Common myeloid progenitor, CD34-positive (primary cell): ENCODE measurements at regions not wholly inside any gene's neighbourhood (a gene's known extent, or its start where the extent isn't known, plus 50 kb on each side); places are given as distances from the start of the nearest gene placed in this dataset.

ENCODE experiments used
- CTCF ChIA-PET: fragments of 350-600 bp; sonication (Branson Sonifier 250); formaldehyde crosslinking; loops from one replicate; lab custom pipeline; 2021; ENCODE audit warnings: antibody characterized with exemption; lab: Charles Lee
- POLR2A ChIA-PET: fragments of 350-600 bp; sonication (Branson Sonifier 250); formaldehyde crosslinking; loops from one replicate; lab custom pipeline; 2021; ENCODE audit warnings: antibody characterized with exemption; lab: Charles Lee
- DNase-seq, 3 donors: peaks; one replicate each; pipeline versions ENCODE4 v3.0.0 to v3.0.0-alpha.2; 2013
- H3K27ac ChIP-seq, 2 experiments: 1 replicate in 1 of 2; 2 replicates in 1 of 2; pipeline ENCODE4 v1.7.0; 2013; ENCODE audit warnings: inconsistent platforms in 2 of 2, low read length in 2 of 2, mild to moderate bottlenecking in 2 of 2, low read depth in 1 of 2, moderate library complexity in 1 of 2; ENCODE audit not compliant: severe bottlenecking in 2 of 2, insufficient read depth in 1 of 2, poor library complexity in 1 of 2
- H3K27me3 ChIP-seq, 5 experiments: replicated peaks in 2 of 5; 1 replicate in 3 of 5; 2 replicates in 2 of 5; pipeline versions ENCODE4 v1.6.1 to v1.7.0; 2013; ENCODE audit warnings: low read length in 4 of 5, mild to moderate bottlenecking in 2 of 5, moderate library complexity in 2 of 5, inconsistent platforms in 1 of 5; ENCODE audit not compliant: insufficient read depth in 5 of 5, control insufficient read depth in 4 of 5
- H3K36me3 ChIP-seq, 4 experiments: 1 replicate in 2 of 4; 2 replicates in 2 of 4; pipeline versions ENCODE4 v1.6.1 to v1.7.0; 2013; ENCODE audit warnings: low read length in 3 of 4, control low read depth in 1 of 4, mild to moderate bottlenecking in 1 of 4; ENCODE audit not compliant: control insufficient read depth in 4 of 4, insufficient read depth in 4 of 4
- H3K4me1 ChIP-seq, 4 experiments: 1 replicate in 3 of 4; 2 replicates in 1 of 4; pipeline versions ENCODE4 v1.6.1 to v1.7.1; 2013; ENCODE audit warnings: low read length in 3 of 4, mild to moderate bottlenecking in 3 of 4, control low read depth in 1 of 4, inconsistent platforms in 1 of 4, moderate library complexity in 1 of 4; ENCODE audit not compliant: control insufficient read depth in 4 of 4, insufficient read depth in 4 of 4; ENCODE audit errors: control extremely low read depth in 1 of 4
- H3K4me3 ChIP-seq, 7 experiments: 1 replicate in 4 of 7; 2 replicates in 3 of 7; pipeline versions ENCODE4 v1.5.1 to v1.7.0; 2013; ENCODE audit warnings: mild to moderate bottlenecking in 7 of 7, low read length in 6 of 7, moderate library complexity in 6 of 7, inconsistent platforms in 2 of 7, low read depth in 2 of 7, control low read depth in 1 of 7; ENCODE audit not compliant: insufficient read depth in 4 of 7, control insufficient read depth in 1 of 7; ENCODE audit errors: extremely low read depth in 1 of 7
- H3K9me3 ChIP-seq, 5 experiments: 1 replicate in 4 of 5; 2 replicates in 1 of 5; pipeline versions ENCODE4 v1.6.1 to v1.7.1; 2013; ENCODE audit warnings: low read length in 4 of 5, mild to moderate bottlenecking in 2 of 5, inconsistent platforms in 1 of 5, low read depth in 1 of 5, moderate library complexity in 1 of 5; ENCODE audit not compliant: control insufficient read depth in 4 of 5, insufficient read depth in 2 of 5; ENCODE audit errors: control extremely low read depth in 1 of 5
- WGBS: methylation state at CpG from one replicate; pipeline ENCODE4 v1.1.5; 2013; ENCODE audit not compliant: insufficient coverage; 5-methylcytosine and 5-hydroxymethylcytosine counted together

- H3K36me3 ChIP-seq, result no peaks in the 10 kb centered on the region
- no peak overlapping the region for H3K4me3 ChIP-seq
- no peak for DNase-seq
- H3K27me3 ChIP-seq, result no peaks in the 10 kb centered on the region
- H3K9me3 ChIP-seq, result no peaks in the 10 kb centered on the region
- ChIA-PET POLR2A (no interaction called here), CTCF (no interaction called here)
- no peaks in the 10 kb centered on the region for H3K4me1 ChIP-seq
- 75% methylated on average over 5 of the region's 6 CpGs for WGBS
- H3K27ac ChIP-seq, result no peak overlapping the region
Measured at GRCh38 chr1:95627244-95627643, 393.2 kb downstream of the RWDD3 start.

GRCh38 chr1:95631695-95632094, 397.7 kb downstream of the RWDD3 start:
- no peaks in the 10 kb centered on the region for H3K9me3 ChIP-seq
- ChIA-PET POLR2A (no interaction called here), CTCF (no interaction called here)
- no peak for DNase-seq
- H3K27me3 ChIP-seq, result no peaks in the 10 kb centered on the region
- 100% methylated on average over 3 of the region's 3 CpGs for WGBS
- H3K4me3 ChIP-seq, result no peak overlapping the region
- no peaks in the 10 kb centered on the region for H3K4me1 ChIP-seq
- no peaks in the 10 kb centered on the region for H3K36me3 ChIP-seq
- no peak overlapping the region for H3K27ac ChIP-seq

GRCh38 chr1:95635811-95636210, 401.8 kb downstream of the RWDD3 start:
- no peak overlapping the region for H3K4me3 ChIP-seq
- H3K27me3 ChIP-seq, result no peaks in the 10 kb centered on the region
- CTCF ChIA-PET, result no interaction called here
- no peak for DNase-seq
- no peaks in the 10 kb centered on the region for H3K9me3 ChIP-seq
- POLR2A ChIA-PET, result no interaction called here
- no peak overlapping the region for H3K27ac ChIP-seq
- 100% methylated on average over 2 of the region's 3 CpGs for WGBS
- H3K36me3 ChIP-seq, result no peaks in the 10 kb centered on the region
- H3K4me1 ChIP-seq, result no peaks in the 10 kb centered on the region

GRCh38 chr1:95636897-95637296, 402.9 kb downstream of the RWDD3 start:
- ChIA-PET POLR2A (no interaction called here), CTCF (no interaction called here)
- Histone ChIP-seq H3K4me3 (no peak overlapping the region), H3K27me3 (no peaks in the 10 kb centered on the region), H3K36me3 (no peaks in the 10 kb centered on the region), H3K27ac (no peak overlapping the region), H3K4me1 (no peaks in the 10 kb centered on the region), H3K9me3 (no peaks in the 10 kb centered on the region)
- DNase-seq, result no peak
- WGBS, result 88% methylated on average over 1 of the region's 1 CpG

GRCh38 chr1:95640746-95641145, 406.7 kb downstream of the RWDD3 start:
- WGBS, result 100% methylated on average over 1 of the region's 2 CpGs
- H3K27me3 ChIP-seq, result no peaks in the 10 kb centered on the region
- CTCF ChIA-PET, result no interaction called here
- H3K36me3 ChIP-seq, result no peaks in the 10 kb centered on the region
- DNase-seq, result no peak
- no peak overlapping the region for H3K27ac ChIP-seq
- H3K4me3 ChIP-seq, result no peak overlapping the region
- POLR2A ChIA-PET, result no interaction called here
- no peaks in the 10 kb centered on the region for H3K4me1 ChIP-seq
- H3K9me3 ChIP-seq, result peaks cover 0 to 1% (median 0%) of the 10 kb centered on the region in 5 experiments

GRCh38 chr1:95641386-95641785, 407.4 kb downstream of the RWDD3 start:
- no peak overlapping the region for H3K4me3 ChIP-seq
- H3K36me3 ChIP-seq, result no peaks in the 10 kb centered on the region
- WGBS, result 100% methylated on average over 2 of the region's 2 CpGs
- H3K27ac ChIP-seq, result no peak overlapping the region
- peaks cover 0 to 2% (median 0%) of the 10 kb centered on the region in 5 experiments for H3K9me3 ChIP-seq
- no peak for DNase-seq
- no peaks in the 10 kb centered on the region for H3K27me3 ChIP-seq
- ChIA-PET POLR2A (no interaction called here), CTCF (no interaction called here)
- H3K4me1 ChIP-seq, result no peaks in the 10 kb centered on the region

GRCh38 chr1:95642035-95642434, 408.0 kb downstream of the RWDD3 start:
- no peak for DNase-seq
- H3K4me1 ChIP-seq, result no peaks in the 10 kb centered on the region
- no peak overlapping the region for H3K4me3 ChIP-seq
- no peaks in the 10 kb centered on the region for H3K27me3 ChIP-seq
- no peaks in the 10 kb centered on the region for H3K36me3 ChIP-seq
- WGBS, result 94% methylated on average over 2 of the region's 2 CpGs
- POLR2A ChIA-PET, result no interaction called here
- no peak overlapping the region for H3K27ac ChIP-seq
- H3K9me3 ChIP-seq, result peaks cover 0 to 2% (median 0%) of the 10 kb centered on the region in 5 experiments
- CTCF ChIA-PET, result no interaction called here
